Suprapubic skin (tissue), 4 donors: ENCODE measurements at regions not wholly inside any gene's neighbourhood (a gene's known extent, or its start where the extent isn't known, plus 50 kb on each side); places are given as distances from the start of the nearest gene placed in this dataset.

Experiments
- DNase-seq, 2 donors: peaks; one replicate each; pipeline ENCODE4 v3.0.0-alpha.2; 2019; ENCODE audit warnings: low spot score in 2 of 2
- H3K27ac ChIP-seq: fragments of 200-600 bp; sonication (generic); one replicate; pipeline ENCODE4 v1.5.1; 2019
- H3K27me3 ChIP-seq: fragments of 200-600 bp; sonication (generic); one replicate; pipeline ENCODE4 v1.5.1; 2019
- H3K36me3 ChIP-seq: fragments of 200-600 bp; sonication (generic); one replicate; pipeline ENCODE4 v1.5.1; 2019
- H3K4me1 ChIP-seq: fragments of 200-600 bp; sonication (generic); one replicate; pipeline ENCODE4 v1.5.1; 2019
- H3K4me3 ChIP-seq: fragments of 200-600 bp; sonication (generic); one replicate; pipeline ENCODE4 v1.5.1; 2019; ENCODE audit warnings: mild to moderate bottlenecking
- H3K9me3 ChIP-seq: fragments of 200-600 bp; sonication (generic); one replicate; pipeline ENCODE4 v1.5.1; 2019
- EP300 ChIP-seq: sonication (generic); formaldehyde crosslinking; IDR thresholded peaks from one replicate; pipeline ENCODE4 v1.6.1; 2017; ENCODE audit warnings: antibody characterized with exemption
- POLR2A ChIP-seq, 2 donors: fragments of 450-650 bp; IDR thresholded peaks; one replicate each; pipeline ENCODE4 v1.6.1; 2017; ENCODE audit warnings: antibody characterized with exemption in 2 of 2, mild to moderate bottlenecking in 2 of 2, moderate library complexity in 2 of 2
- POLR2AphosphoS5 ChIP-seq, 3 donors: sonication (generic); formaldehyde crosslinking; IDR thresholded peaks; one replicate each; pipeline ENCODE4 v1.6.1; 2017; ENCODE audit warnings: antibody characterized with exemption in 3 of 3
- WGBS: methylation state at CpG from one replicate; pipeline ENCODE4 v1.1.5; 2018; 5-methylcytosine and 5-hydroxymethylcytosine counted together
- TF ChIP-seq, protein P1 (sequence below), 2 donors: fragments of 200-600 bp in 1 of 2; fragments of 450-650 bp in 1 of 2; sonication (generic) in 1 of 2; IDR thresholded peaks; one replicate each; pipeline ENCODE4 v1.5.1; 2016 to 2019; ENCODE audit warnings: antibody characterized with exemption in 2 of 2, mild to moderate bottlenecking in 1 of 2, moderate library complexity in 1 of 2

- DNase-seq, result no peak
- WGBS, result 3% methylated on average over 11 of the region's 11 CpGs
- no peak overlapping the region for H3K4me3 ChIP-seq
- peaks cover 46% of the 10 kb centered on the region for H3K27me3 ChIP-seq
- no peaks in the 10 kb centered on the region for H3K36me3 ChIP-seq
- H3K4me1 ChIP-seq, result peaks cover 18% of the 10 kb centered on the region
- no peak overlapping the region for H3K27ac ChIP-seq
- H3K9me3 ChIP-seq, result no peaks in the 10 kb centered on the region
- no peak for TF ChIP-seq POLR2AphosphoS5 (IDR thresholded peaks at IDR 0.05)
Measured at GRCh38 chr1:58248791-58249190, 297.7 kb downstream of the OMA1 start.

- TF ChIP-seq POLR2AphosphoS5 (IDR thresholded peaks at IDR 0.05), result no peak
- no peak for TF ChIP-seq EP300
- TF ChIP-seq, protein P1, sequence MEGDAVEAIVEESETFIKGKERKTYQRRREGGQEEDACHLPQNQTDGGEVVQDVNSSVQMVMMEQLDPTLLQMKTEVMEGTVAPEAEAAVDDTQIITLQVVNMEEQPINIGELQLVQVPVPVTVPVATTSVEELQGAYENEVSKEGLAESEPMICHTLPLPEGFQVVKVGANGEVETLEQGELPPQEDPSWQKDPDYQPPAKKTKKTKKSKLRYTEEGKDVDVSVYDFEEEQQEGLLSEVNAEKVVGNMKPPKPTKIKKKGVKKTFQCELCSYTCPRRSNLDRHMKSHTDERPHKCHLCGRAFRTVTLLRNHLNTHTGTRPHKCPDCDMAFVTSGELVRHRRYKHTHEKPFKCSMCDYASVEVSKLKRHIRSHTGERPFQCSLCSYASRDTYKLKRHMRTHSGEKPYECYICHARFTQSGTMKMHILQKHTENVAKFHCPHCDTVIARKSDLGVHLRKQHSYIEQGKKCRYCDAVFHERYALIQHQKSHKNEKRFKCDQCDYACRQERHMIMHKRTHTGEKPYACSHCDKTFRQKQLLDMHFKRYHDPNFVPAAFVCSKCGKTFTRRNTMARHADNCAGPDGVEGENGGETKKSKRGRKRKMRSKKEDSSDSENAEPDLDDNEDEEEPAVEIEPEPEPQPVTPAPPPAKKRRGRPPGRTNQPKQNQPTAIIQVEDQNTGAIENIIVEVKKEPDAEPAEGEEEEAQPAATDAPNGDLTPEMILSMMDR (IDR thresholded peaks at IDR 0.05), result no peak
- TF ChIP-seq POLR2A (IDR thresholded peaks at IDR 0.05), result no peak
- no peak for DNase-seq
- H3K9me3 ChIP-seq, result no peaks in the 10 kb centered on the region
- peaks cover 18% of the 10 kb centered on the region for H3K4me1 ChIP-seq
- no peaks in the 10 kb centered on the region for H3K36me3 ChIP-seq
- no peak overlapping the region for H3K4me3 ChIP-seq
- no peak overlapping the region for H3K27ac ChIP-seq
- WGBS, result 29% methylated on average over 5 of the region's 5 CpGs
- peaks cover 46% of the 10 kb centered on the region for H3K27me3 ChIP-seq
Measured at GRCh38 chr1:58248072-58248471, 298.5 kb downstream of the OMA1 start.

- H3K36me3 ChIP-seq, result no peaks in the 10 kb centered on the region
- TF ChIP-seq EP300, result no peak
- TF ChIP-seq POLR2AphosphoS5 (IDR thresholded peaks at IDR 0.05), result no peak
- TF ChIP-seq, protein P1 (IDR thresholded peaks at IDR 0.05), result no peak
- no peak for TF ChIP-seq POLR2A (IDR thresholded peaks at IDR 0.05)
- no peaks in the 10 kb centered on the region for H3K9me3 ChIP-seq
- no peak overlapping the region for H3K27ac ChIP-seq
- H3K4me1 ChIP-seq, result peaks cover 18% of the 10 kb centered on the region
- no peak for DNase-seq
- H3K27me3 ChIP-seq, result peaks cover 46% of the 10 kb centered on the region
- WGBS, result 92% methylated on average over 4 of the region's 4 CpGs
- H3K4me3 ChIP-seq, result no peak overlapping the region
Measured at GRCh38 chr1:58246549-58246948, 300.0 kb downstream of the OMA1 start.

GRCh38 chr1:58244872-58245271 lies 301.7 kb downstream of the OMA1 start:
- Histone ChIP-seq H3K27me3 (peaks cover 35% of the 10 kb centered on the region), H3K4me3 (no peak overlapping the region), H3K9me3 (no peaks in the 10 kb centered on the region), H3K36me3 (no peaks in the 10 kb centered on the region), H3K27ac (no peak overlapping the region), H3K4me1 (peaks cover 15% of the 10 kb centered on the region)
- no peak for DNase-seq
- TF ChIP-seq POLR2A (IDR thresholded peaks at IDR 0.05), result no peak
- TF ChIP-seq EP300, result no peak
- TF ChIP-seq POLR2AphosphoS5 (IDR thresholded peaks at IDR 0.05), result no peak
- TF ChIP-seq, protein P1 (IDR thresholded peaks at IDR 0.05), result no peak
- 66% methylated on average over 3 of the region's 3 CpGs for WGBS

DNA sequence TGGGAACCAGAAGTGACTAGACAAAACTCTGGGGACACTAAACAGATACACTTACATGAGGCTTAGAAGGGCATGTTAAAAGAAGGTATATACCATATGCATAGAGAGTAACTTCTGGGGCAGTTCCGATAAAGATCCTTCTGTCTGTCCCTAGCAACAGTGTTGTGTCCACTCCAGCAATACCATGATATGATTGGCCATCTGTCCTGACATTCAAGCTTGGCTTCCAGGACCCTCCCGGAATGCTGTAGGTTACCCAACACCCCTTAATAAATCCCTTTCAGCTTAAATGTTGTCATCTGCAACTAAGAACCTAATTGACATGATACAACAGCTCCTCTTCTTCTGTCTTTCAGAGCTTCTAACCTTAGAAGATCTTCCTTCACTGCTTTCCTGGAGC lies 307.7 kb downstream of the OMA1 start:
- Histone ChIP-seq H3K4me3 (no peak overlapping the region), H3K36me3 (no peaks in the 10 kb centered on the region), H3K27me3 (no peaks in the 10 kb centered on the region), H3K4me1 (no peaks in the 10 kb centered on the region), H3K27ac (no peak overlapping the region), H3K9me3 (no peaks in the 10 kb centered on the region)
- no peak for DNase-seq
- TF ChIP-seq POLR2AphosphoS5 (IDR thresholded peaks at IDR 0.05), result no peak
- TF ChIP-seq POLR2A (IDR thresholded peaks at IDR 0.05), result no peak
- TF ChIP-seq, protein P1 (IDR thresholded peaks at IDR 0.05), result no peak
- TF ChIP-seq EP300, result no peak
- WGBS, result 36% methylated on average over 2 of the region's 2 CpGs

DNA sequence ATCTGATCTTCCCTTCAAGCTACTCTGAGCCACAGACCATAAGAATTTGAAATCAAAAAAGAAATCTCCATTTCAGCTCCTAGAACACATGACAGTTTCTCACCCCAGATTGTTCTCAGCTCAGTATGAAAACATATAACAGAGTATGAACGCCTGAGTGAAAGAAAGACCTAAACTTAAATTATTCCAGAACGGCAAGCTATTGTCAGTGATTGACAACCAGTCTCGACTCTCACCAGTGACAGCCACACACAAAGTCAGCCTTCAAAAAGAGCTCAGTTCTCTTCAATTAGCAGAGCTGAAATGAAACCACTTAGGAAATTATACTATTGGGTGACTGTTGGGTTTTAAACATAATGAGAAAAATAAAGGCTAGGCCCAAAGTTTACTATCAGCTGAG lies 312.8 kb downstream of the OMA1 start:
- no peaks in the 10 kb centered on the region for H3K4me1 ChIP-seq
- H3K4me3 ChIP-seq, result no peak overlapping the region
- no peak for TF ChIP-seq POLR2A (IDR thresholded peaks at IDR 0.05)
- H3K27ac ChIP-seq, result no peak overlapping the region
- no peaks in the 10 kb centered on the region for H3K9me3 ChIP-seq
- no peaks in the 10 kb centered on the region for H3K36me3 ChIP-seq
- no peak for DNase-seq
- H3K27me3 ChIP-seq, result no peaks in the 10 kb centered on the region
- WGBS, result 70% methylated on average over 3 of the region's 3 CpGs
